ENCODE measurements at regions not wholly inside any gene's neighbourhood (a gene's known extent, or its start where the extent isn't known, plus 50 kb on each side); places are given as distances from the start of the nearest gene placed in this dataset.

DNA sequence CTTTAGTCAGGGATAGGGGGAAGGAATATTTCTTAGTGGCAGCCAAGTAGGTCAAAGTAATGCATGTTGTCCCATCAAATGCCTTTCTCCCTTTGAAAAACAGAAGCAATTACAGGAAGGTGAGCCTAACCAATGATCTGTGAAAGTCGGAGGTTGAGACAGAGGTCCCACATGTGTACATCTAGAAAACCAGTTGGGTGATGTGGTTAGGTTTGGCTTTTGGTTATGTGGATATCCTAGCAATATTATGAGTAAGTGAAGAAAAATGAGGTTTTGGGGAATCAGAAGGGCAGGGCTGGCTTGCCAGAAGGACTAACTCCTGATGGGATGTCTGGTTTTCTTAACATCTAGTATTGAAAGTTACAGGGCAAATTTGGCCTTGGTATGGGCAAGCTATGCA is 63.4 kb upstream of the PALM2AKAP2 start (continued):
- TF ChIP-seq, protein P1, sequence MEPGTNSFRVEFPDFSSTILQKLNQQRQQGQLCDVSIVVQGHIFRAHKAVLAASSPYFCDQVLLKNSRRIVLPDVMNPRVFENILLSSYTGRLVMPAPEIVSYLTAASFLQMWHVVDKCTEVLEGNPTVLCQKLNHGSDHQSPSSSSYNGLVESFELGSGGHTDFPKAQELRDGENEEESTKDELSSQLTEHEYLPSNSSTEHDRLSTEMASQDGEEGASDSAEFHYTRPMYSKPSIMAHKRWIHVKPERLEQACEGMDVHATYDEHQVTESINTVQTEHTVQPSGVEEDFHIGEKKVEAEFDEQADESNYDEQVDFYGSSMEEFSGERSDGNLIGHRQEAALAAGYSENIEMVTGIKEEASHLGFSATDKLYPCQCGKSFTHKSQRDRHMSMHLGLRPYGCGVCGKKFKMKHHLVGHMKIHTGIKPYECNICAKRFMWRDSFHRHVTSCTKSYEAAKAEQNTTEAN (CRISPR knock-in tag; IDR thresholded peaks at IDR 0.05) = no peak
- TF ChIP-seq USF1 (CRISPR knock-in tag; IDR thresholded peaks at IDR 0.05) (no peak), HMGA2 (CRISPR knock-in tag; IDR thresholded peaks at IDR 0.05) (no peak), ZNF281 (CRISPR knock-in tag; IDR thresholded peaks at IDR 0.05) (no peak), ZBTB21 (CRISPR knock-in tag; IDR thresholded peaks at IDR 0.05; ENCODE audit: borderline replicate concordance) (no peak)
- TF ChIP-seq, protein P2, sequence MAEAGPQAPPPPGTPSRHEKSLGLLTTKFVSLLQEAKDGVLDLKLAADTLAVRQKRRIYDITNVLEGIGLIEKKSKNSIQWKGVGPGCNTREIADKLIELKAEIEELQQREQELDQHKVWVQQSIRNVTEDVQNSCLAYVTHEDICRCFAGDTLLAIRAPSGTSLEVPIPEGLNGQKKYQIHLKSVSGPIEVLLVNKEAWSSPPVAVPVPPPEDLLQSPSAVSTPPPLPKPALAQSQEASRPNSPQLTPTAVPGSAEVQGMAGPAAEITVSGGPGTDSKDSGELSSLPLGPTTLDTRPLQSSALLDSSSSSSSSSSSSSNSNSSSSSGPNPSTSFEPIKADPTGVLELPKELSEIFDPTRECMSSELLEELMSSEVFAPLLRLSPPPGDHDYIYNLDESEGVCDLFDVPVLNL (CRISPR knock-in tag; IDR thresholded peaks at IDR 0.05; ENCODE audit: borderline replicate concordance, low read depth) = no peak
- TF ChIP-seq, protein P3, sequence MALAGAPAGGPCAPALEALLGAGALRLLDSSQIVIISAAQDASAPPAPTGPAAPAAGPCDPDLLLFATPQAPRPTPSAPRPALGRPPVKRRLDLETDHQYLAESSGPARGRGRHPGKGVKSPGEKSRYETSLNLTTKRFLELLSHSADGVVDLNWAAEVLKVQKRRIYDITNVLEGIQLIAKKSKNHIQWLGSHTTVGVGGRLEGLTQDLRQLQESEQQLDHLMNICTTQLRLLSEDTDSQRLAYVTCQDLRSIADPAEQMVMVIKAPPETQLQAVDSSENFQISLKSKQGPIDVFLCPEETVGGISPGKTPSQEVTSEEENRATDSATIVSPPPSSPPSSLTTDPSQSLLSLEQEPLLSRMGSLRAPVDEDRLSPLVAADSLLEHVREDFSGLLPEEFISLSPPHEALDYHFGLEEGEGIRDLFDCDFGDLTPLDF (CRISPR knock-in tag; IDR thresholded peaks at IDR 0.05) = no peak

- no peak for DNase-seq (ENCODE audit: low spot score)
- ChIA-PET POLR2A (no interaction called here), CTCF (interaction anchor here (0.9 kb wide), 1 partner anchor 143 kb away, joined by 3 read pairs; no protein-coding TSS in a partner anchor)
- H3K9me3 Mint-ChIP-seq = peaks cover 4% of the 10 kb centered on the region; the same call in 1 of the 2 replicates
- H3K4me3 Mint-ChIP-seq = no peak overlapping the region
- TF ChIP-seq, protein P4, sequence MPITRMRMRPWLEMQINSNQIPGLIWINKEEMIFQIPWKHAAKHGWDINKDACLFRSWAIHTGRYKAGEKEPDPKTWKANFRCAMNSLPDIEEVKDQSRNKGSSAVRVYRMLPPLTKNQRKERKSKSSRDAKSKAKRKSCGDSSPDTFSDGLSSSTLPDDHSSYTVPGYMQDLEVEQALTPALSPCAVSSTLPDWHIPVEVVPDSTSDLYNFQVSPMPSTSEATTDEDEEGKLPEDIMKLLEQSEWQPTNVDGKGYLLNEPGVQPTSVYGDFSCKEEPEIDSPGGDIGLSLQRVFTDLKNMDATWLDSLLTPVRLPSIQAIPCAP (CRISPR knock-in tag; IDR thresholded peaks at IDR 0.05) = no peak
- no peak for TF ChIP-seq ZSCAN18 (CRISPR knock-in tag; IDR thresholded peaks at IDR 0.05)
- TF ChIP-seq ATF2 (CRISPR knock-in tag; IDR thresholded peaks at IDR 0.05; ENCODE audit: borderline replicate concordance, low read depth) = no peak
- TF ChIP-seq CREB1 (CRISPR knock-in tag; IDR thresholded peaks at IDR 0.05) = no peak
- TF ChIP-seq ATF1 (CRISPR knock-in tag; IDR thresholded peaks at IDR 0.05) = no peak
- TF ChIP-seq ZNF138 (CRISPR knock-in tag; conservative IDR thresholded peaks at IDR 0.05) = no peak
- no peak for TF ChIP-seq JAZF1 (CRISPR knock-in tag; IDR thresholded peaks at IDR 0.05)
- no peak for TF ChIP-seq ZNF263 (CRISPR knock-in tag; IDR thresholded peaks at IDR 0.05; ENCODE audit: low read depth)
- TF ChIP-seq EMX1 (CRISPR knock-in tag; IDR thresholded peaks at IDR 0.05) = no peak
- TF ChIP-seq, protein P2 (CRISPR knock-in tag; IDR thresholded peaks at IDR 0.05; ENCODE audit: borderline replicate concordance, low read depth) = no peak
- no peaks in the 10 kb centered on the region for H3K36me3 Mint-ChIP-seq
- no peaks in the 10 kb centered on the region for H3K27me3 Mint-ChIP-seq (ENCODE audit: low read depth)
- no peak overlapping the region for H3K27ac Mint-ChIP-seq
- peaks cover 3% of the 10 kb centered on the region; the same call in 1 of the 2 replicates for H3K4me1 Mint-ChIP-seq
- no peak for ATAC-seq
Observed at GRCh38 chr9:109717342-109717741, 62.7 kb upstream of the PALM2AKAP2 start.
